ENCODE measurements at regions not wholly inside any gene's neighbourhood (a gene's known extent, or its start where the extent isn't known, plus 50 kb on each side); places are given as distances from the start of the nearest gene placed in this dataset.

GRCh38 chr5:58202941-58203444 is 256.9 kb downstream of the PLK2 start:
- H3K4me3 ChIP-seq = no peak overlapping the region
- no peaks in the 10 kb centered on the region for H3K4me1 ChIP-seq
- no peak for TF ChIP-seq POLR2A (IDR thresholded peaks at IDR 0.05)
- TF ChIP-seq CTCF (IDR thresholded peaks at IDR 0.05) = no peak
- DNase-seq (no peak), ATAC-seq (no peak)
- H3K36me3 ChIP-seq (replicated peaks in 1 of 2; ENCODE audit: insufficient read depth in 1 of 2, low read depth in 2 of 2) = no peaks in the 10 kb centered on the region
- WGBS, 2 donors = 63 to 71% methylated on average over 2 of the region's 2 CpGs
- no peaks in the 10 kb centered on the region for H3K9me3 ChIP-seq
- intact Hi-C loops (cut with DNase I) = no loop called here
- no peak overlapping the region for H3K27ac ChIP-seq
- no peaks in the 10 kb centered on the region for H3K27me3 ChIP-seq

- Histone ChIP-seq H3K27ac (no peak overlapping the region), H3K27me3 (no peaks in the 10 kb centered on the region), H3K4me1 (no peaks in the 10 kb centered on the region), H3K36me3 (replicated peaks in 1 of 2; ENCODE audit: insufficient read depth in 1 of 2, low read depth in 2 of 2) (no peaks in the 10 kb centered on the region), H3K9me3 (no peaks in the 10 kb centered on the region), H3K4me3 (no peak overlapping the region)
- ATAC-seq = no peak
- intact Hi-C loops (cut with DNase I) = no loop called here
- whole genome bisulfite sequencing, 2 donors = 74 to 77% methylated on average over 6 of the region's 6 CpGs
- no peak for DNase-seq
- TF ChIP-seq POLR2A (IDR thresholded peaks at IDR 0.05) (no peak), CTCF (IDR thresholded peaks at IDR 0.05) (no peak)
Observed at GRCh38 chr5:58201922-58202648, 257.8 kb downstream of the PLK2 start.

- H3K36me3 ChIP-seq (replicated peaks in 1 of 2; ENCODE audit: insufficient read depth in 1 of 2, low read depth in 2 of 2) = no peaks in the 10 kb centered on the region
- 88% methylated on average over 1 of the region's 1 CpG for WGBS, 2 donors
- DNase-seq (no peak), ATAC-seq (no peak)
- H3K27ac ChIP-seq = no peak overlapping the region
- H3K27me3 ChIP-seq = no peaks in the 10 kb centered on the region
- H3K9me3 ChIP-seq = no peaks in the 10 kb centered on the region
- intact Hi-C loops (cut with DNase I) = no loop called here
- no peak overlapping the region for H3K4me3 ChIP-seq
- no peak for TF ChIP-seq CTCF (IDR thresholded peaks at IDR 0.05)
- TF ChIP-seq POLR2A (IDR thresholded peaks at IDR 0.05) = no peak
- H3K4me1 ChIP-seq = no peaks in the 10 kb centered on the region
Observed at GRCh38 chr5:58200451-58200850, 259.4 kb downstream of the PLK2 start.

- Histone ChIP-seq H3K36me3 (replicated peaks in 1 of 2; ENCODE audit: insufficient read depth in 1 of 2, low read depth in 2 of 2) (no peaks in the 10 kb centered on the region), H3K4me3 (no peak overlapping the region), H3K27ac (no peak overlapping the region), H3K27me3 (no peaks in the 10 kb centered on the region), H3K9me3 (no peaks in the 10 kb centered on the region), H3K4me1 (no peaks in the 10 kb centered on the region)
- 88 to 89% methylated on average over 2 of the region's 2 CpGs for WGBS, 2 donors
- ATAC-seq (no peak), DNase-seq (no peak)
- intact Hi-C loops (cut with DNase I) = no loop called here
- TF ChIP-seq CTCF (IDR thresholded peaks at IDR 0.05) (no peak), POLR2A (IDR thresholded peaks at IDR 0.05) (no peak)
Observed at GRCh38 chr5:58199087-58199486, 260.8 kb downstream of the PLK2 start.

GRCh38 chr5:58198330-58198729 is 261.6 kb downstream of the PLK2 start:
- Histone ChIP-seq H3K4me1 (no peaks in the 10 kb centered on the region), H3K9me3 (no peaks in the 10 kb centered on the region), H3K36me3 (replicated peaks in 1 of 2; ENCODE audit: insufficient read depth in 1 of 2, low read depth in 2 of 2) (no peaks in the 10 kb centered on the region), H3K27me3 (no peaks in the 10 kb centered on the region), H3K4me3 (no peak overlapping the region), H3K27ac (no peak overlapping the region)
- intact Hi-C loops (cut with DNase I) = no loop called here
- DNase-seq = no peak
- ATAC-seq = no peak
- TF ChIP-seq POLR2A (IDR thresholded peaks at IDR 0.05) = no peak
- TF ChIP-seq CTCF (IDR thresholded peaks at IDR 0.05) = no peak
- WGBS, 2 donors = 22 to 31% methylated on average over 2 of the region's 2 CpGs
